Adrenal gland (tissue), 5 donors: ENCODE measurements at regions not wholly inside any gene's neighbourhood (a gene's known extent, or its start where the extent isn't known, plus 50 kb on each side); places are given as distances from the start of the nearest gene placed in this dataset.

Source experiments
- POLR2A ChIP-seq, 2 donors: fragments of 450-650 bp; IDR thresholded peaks; one replicate each; pipeline ENCODE4 v1.6.1; 2017; ENCODE audit warnings: antibody characterized with exemption in 2 of 2, mild to moderate bottlenecking in 2 of 2, moderate library complexity in 1 of 2
- TF ChIP-seq, protein P1 (sequence below), 6 experiments: fragments of 450-650 bp in 4 of 6; fragments of 200-600 bp in 2 of 6; sonication (generic) in 1 of 6; IDR thresholded peaks; 1 replicate in 5 of 6; 2 replicates in 1 of 6; pipeline versions ENCODE4 v1.5.1 to v1.8.0; 2016 to 2021; ENCODE audit warnings: antibody characterized with exemption in 6 of 6, mild to moderate bottlenecking in 2 of 6, moderate library complexity in 1 of 6
- donor health status: DM: no; HTN: no; CAD: no.

- TF ChIP-seq, protein P1, sequence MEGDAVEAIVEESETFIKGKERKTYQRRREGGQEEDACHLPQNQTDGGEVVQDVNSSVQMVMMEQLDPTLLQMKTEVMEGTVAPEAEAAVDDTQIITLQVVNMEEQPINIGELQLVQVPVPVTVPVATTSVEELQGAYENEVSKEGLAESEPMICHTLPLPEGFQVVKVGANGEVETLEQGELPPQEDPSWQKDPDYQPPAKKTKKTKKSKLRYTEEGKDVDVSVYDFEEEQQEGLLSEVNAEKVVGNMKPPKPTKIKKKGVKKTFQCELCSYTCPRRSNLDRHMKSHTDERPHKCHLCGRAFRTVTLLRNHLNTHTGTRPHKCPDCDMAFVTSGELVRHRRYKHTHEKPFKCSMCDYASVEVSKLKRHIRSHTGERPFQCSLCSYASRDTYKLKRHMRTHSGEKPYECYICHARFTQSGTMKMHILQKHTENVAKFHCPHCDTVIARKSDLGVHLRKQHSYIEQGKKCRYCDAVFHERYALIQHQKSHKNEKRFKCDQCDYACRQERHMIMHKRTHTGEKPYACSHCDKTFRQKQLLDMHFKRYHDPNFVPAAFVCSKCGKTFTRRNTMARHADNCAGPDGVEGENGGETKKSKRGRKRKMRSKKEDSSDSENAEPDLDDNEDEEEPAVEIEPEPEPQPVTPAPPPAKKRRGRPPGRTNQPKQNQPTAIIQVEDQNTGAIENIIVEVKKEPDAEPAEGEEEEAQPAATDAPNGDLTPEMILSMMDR (IDR thresholded peaks at IDR 0.05), result no peak
- TF ChIP-seq POLR2A (IDR thresholded peaks at IDR 0.05), result no peak
Observed at GRCh38 chr1:208979776-208980175, 603.7 kb upstream of the CAMK1G start.
